HG03097 (cell line): ENCODE measurements at regions not wholly inside any gene's neighbourhood (a gene's known extent, or its start where the extent isn't known, plus 50 kb on each side); places are given as distances from the start of the nearest gene placed in this dataset.

Experiments
- ATAC-seq: cut with Tn5 transposase; IDR thresholded peaks from one replicate; pipeline ENCODE4 v1.9.1; 2021; ENCODE audit not compliant: unreplicated experiment, low FRiP score

GRCh38 chr13:79090552-79091124, 315.4 kb downstream of the RBM26 start:
- no peak for ATAC-seq

- no peak for ATAC-seq
Measured at GRCh38 chr13:79084802-79085424, 321.1 kb downstream of the RBM26 start.

DNA sequence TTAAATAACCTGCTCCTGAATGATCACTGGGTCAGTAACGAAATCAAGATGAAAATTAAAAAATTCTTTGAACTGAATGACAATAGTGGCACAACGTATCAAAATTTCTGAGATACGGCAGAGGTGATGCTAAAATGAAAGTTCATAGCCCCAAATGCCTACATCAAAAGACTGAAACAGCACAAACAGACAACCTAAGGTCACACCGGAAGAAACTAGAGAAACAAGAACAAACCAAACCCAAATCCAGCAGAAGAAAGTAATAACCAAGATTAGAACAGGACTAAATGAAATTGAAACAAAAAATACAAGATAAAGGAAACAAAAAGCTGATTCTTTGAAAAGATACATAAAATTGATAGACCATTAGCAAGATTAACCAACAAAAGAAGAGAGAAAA, 324.1 kb downstream of the RBM26 start:
- no peak for ATAC-seq

GRCh38 chr13:79079351-79079839, 326.7 kb downstream of the RBM26 start:
- ATAC-seq, result no peak

GRCh38 chr13:79075703-79076102, 330.4 kb downstream of the RBM26 start:
- ATAC-seq, result no peak

GRCh38 chr13:79070343-79070974, 335.6 kb downstream of the RBM26 start:
- no peak for ATAC-seq

DNA sequence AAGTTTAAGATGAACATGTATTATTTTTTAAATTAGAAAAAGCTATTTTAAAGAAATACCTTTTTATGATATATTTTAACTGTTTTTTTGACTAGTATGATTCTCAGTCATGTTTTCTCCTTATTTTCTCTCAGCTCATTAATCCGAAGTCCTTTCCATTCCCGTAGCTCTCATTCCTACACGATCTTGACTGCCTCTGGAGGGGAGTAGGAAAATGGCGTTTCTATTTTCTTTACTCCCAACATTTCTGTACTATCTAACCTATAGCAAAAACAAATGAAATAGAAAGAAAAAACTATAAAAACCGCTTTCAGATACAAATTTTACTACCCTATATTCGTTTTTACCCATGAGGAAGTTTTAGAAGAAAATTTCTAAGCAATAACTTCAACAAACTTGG, 343.8 kb downstream of the RBM26 start:
- ATAC-seq, result no peak

- ATAC-seq, result no peak
Measured at GRCh38 chr13:79060216-79060615, 345.8 kb downstream of the RBM26 start.

DNA sequence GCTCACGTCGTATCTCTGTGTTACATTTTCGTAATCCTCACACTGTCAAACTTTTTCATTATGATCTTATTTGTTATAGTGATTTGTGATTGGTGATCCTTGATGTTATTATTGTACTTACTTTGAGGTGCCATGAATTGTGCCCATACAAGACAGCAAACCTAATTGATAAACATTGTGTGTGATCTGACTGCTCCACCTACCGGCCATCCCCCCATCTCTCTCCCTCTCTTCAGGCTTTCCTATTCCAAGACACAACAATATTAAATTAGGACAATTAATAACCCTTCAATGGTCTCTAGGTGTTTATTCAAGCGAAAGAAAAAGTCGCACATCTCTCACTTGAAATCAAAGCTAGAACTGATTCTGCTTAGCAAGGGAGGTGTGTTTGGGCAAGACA, 349.3 kb downstream of the RBM26 start:
- ATAC-seq, result no peak

DNA sequence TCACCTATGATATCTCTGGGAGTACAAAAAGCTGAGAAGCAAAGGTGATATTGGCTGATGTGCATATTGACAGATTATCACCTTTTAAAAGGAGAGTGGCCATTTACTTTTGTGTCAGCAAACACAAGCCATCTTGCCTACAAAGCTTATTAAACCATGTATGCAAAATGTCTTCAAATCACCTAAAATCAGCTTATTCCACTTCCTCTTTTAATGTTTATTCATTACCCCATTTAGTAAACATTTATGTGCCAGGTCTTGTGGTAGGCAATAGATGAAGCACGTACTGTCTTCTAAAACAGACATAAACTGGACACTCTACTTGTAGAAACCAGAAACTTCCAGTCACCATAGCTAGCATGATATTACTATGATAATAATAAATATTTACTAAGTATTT, 354.6 kb downstream of the RBM26 start:
- no peak for ATAC-seq

DNA sequence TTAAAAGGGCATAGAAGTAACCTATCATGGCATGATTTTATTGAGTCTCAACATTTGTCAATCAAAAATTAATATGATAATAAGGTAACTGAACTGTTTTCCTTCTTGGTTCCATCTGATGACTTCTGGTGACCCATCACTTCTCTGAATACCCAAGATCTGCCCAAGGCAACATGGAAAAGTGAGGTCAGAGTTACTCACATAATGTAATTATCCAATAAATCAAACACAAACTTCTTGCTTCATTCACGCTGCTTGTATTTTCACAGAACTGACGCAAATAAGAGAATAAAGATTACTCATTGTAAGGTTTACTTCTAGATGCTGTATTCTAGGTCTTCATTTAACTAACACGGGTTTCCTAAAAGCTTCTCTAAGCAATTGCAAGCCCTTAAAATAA, 361.6 kb downstream of the RBM26 start:
- ATAC-seq, result no peak

DNA sequence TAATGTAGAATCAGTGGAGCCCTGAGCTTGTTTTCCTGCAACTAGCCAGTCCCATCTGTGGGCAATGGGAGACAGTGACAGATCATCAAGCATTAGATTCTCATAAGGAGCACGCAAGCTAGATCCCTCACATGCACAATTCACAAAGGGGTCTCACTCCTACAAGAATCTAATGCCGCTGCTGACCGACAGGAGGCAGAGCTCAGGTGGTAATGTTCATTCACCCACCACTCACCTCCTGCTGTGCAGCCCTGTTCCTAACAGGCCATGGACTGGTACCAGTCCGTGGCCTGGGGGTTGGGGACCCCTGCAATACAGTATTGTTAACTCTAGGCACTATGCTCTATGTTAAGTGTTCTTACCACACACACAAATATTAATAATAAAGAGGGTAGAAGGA, 362.8 kb downstream of the RBM26 start:
- ATAC-seq, result no peak

- no peak for ATAC-seq
Measured at GRCh38 chr13:79037197-79037596, 368.9 kb downstream of the RBM26 start.

DNA sequence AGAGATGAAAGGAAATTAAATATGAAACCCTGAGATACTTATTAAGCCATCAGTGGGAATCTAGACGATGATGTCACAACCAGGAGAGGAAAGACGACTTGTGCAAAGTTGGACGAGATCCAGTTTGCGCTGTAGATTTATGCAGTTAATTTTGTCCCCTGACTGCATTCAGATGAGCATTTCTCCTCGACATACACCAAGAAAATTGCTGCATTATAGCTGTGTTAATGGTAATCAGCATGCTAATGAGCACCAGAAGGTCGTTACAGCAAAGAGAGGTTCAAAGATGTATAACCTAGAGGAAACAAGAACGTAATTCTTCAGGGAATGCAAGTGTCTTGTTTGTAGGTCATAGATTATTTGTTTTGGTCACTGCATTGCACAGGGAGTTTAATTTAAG, 371.7 kb downstream of the RBM26 start:
- ATAC-seq, result no peak

DNA sequence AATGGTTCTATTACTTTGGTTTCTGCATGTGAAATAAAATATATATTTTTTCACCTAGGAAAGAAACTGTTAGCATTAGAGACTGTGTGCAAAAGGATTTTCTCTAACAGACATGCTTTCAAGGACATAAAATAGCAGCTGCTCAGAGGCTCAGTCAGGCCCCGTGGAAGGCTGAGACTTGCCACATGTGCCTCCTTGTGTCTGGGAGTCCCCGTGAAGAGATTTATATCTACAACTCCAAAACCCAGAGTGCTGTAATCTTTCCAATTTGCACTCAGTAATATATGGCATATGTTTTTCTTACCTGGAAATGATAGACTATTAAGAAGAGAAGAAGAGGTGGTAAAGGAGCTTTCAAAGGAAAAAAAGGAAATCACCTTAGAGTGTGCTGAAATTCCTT, 371.6 kb upstream of the OBI1 start:
- ATAC-seq, result no peak

DNA sequence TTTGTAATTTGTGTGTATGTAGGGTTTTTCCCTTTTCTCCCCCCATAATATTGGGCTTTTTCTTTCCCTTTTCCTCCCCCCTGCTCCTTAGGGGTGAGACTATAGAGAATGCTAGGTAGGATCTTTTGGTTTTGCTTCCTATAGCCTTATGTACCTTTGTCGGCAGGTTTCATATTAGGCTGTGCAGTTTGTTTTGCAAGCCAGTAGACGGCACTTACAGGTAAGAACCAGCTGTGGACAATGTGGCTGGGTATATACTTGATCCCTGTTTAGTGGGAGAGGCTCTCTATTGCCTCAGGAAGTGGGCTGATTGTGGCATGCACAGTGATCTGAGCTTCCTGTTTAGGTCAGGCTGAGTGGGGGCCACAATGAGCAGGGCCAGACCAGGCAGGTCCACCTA, 359.2 kb upstream of the OBI1 start:
- no peak for ATAC-seq

DNA sequence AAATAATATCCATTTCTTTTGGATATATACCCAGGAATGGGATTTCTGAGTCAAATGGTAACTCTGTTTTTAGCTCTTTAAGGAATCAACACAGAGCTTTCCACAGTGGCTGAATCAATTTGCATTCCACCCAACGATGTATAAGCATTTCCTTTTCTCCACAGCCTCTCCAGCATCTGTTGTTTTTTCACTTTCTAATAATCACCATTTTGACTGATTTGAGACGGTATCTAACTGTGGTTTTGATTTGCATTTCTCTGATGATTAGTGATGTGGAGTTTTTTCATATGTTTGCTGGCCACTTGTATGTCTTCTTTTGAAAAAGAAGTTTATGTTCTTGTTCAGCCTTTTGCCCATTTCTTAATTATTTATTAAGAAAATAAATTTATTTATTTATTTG, 352.2 kb upstream of the OBI1 start:
- no peak for ATAC-seq

- ATAC-seq, result no peak
Measured at GRCh38 chr13:79003989-79004898, 345.3 kb upstream of the OBI1 start.

GRCh38 chr13:78999494-78999893, 340.5 kb upstream of the OBI1 start:
- ATAC-seq, result no peak

DNA sequence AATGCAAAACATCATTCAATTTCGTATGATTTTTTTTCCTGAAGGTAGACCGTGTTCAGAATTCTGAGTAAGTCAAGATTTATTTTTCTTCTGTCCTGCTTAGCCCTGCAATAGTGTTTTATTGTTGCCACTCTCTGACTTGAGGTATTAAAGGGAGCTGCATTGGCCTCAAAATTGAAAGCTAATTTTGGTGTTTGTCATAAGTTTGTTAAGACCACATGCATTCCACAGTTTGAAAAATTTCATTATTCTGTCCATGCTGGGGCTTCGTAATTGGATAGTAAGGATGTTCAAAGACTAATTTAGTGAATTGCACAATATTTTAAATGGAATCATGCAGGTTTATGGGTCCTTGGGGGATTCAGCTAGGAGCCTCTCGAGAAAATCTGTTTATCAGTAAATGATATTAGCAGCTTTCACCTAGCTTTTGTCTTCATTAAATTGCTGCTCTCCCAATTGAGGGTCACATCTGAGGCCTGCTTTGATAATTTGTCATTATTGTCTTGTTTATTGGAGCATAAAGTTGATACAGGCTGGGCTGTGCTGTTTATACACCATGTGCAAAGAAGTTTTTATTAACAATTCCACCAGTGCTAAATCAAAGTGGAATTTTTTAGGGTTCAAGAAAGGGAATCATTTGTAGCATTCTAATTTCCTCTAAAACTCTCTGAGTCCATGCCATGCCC, 339.8 kb upstream of the OBI1 start:
- no peak for ATAC-seq
